ENCODE measurements at regions not wholly inside any gene's neighbourhood (a gene's known extent, or its start where the extent isn't known, plus 50 kb on each side); places are given as distances from the start of the nearest gene placed in this dataset.
"Not testable (repeated sequence)": the region's sequence is repeated elsewhere in the genome, so short reads cannot be mapped to it uniquely, and the experiment has no call there.

DNA sequence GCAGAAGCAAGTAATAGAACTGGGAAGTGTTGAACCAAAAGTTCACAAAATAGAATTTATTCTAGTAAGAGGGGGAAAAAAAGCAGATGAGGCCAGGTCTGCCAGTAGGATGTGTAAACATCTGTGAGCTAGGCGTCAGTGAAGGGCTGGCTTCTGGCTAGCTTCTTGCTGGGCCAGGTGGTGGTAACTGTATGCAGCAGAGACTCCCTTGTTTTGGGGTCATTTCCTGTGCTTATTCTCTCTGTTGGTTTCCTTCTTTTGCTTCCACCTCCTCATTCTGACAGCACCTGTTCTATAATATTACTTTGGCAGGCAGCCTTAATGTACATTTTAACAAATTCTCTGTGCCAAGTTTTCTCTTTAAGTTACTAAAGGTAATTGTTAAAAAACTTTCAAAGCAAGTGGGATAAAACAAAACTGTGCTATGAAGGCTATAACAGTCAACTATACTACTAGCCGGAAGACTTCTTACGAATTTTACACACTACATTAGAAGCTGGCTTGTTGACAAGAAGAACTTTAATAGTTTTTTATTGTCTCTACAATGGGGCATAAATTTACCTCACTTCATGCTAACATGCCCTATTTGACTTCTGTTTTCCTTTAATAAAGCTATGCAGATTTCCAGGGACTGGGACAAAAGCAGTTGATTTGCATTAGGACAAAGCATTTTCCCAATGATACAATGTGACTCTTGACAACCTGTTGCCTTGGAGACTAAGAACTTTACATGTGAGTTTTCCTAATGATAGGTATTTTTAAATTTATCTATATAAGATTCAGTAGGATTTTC lies 318.8 kb upstream of the NAALADL2 start:
- no peak for DNase-seq

GRCh38 chr3:174541708-174542315 lies 317.3 kb upstream of the NAALADL2 start:
- DNase-seq: no peak

GRCh38 chr3:174547801-174548435 lies 311.2 kb upstream of the NAALADL2 start:
- no peak for DNase-seq

DNA sequence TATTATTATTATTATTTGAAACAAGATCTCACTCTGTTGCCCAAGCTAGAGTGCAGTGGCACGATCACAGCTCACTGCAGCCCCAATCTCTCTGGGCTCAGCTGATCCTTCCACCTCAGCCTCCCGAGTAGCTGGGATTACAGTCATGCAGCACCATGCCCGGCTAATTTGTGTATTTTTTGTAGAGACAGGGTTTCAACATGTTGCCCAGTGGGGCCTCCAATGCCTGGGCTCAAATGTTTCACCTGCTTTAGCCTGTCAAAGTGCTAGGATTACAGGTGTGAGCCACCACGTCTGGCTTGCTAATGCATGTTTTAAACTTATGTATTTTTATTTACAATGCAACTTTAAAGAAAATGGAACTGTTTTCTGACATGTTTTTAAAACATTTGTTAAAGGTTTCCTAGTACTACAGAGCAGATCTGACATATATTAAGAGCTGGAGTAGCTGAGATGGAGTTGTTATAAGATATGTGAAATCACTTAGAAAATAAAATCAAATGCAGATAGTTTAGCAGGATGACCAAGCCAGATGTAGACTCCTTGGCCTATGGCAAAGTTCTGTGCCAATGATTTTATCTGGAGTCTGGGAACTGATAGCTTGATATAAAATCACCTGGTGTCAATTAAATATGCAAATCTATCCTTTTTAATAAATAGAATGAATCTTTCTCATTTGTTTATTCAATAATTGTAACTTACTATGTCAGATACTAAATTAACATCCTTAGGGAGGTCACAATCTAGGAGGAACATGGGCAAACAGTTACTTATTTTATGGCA lies 310.1 kb upstream of the NAALADL2 start:
- DNase-seq: no peak

DNA sequence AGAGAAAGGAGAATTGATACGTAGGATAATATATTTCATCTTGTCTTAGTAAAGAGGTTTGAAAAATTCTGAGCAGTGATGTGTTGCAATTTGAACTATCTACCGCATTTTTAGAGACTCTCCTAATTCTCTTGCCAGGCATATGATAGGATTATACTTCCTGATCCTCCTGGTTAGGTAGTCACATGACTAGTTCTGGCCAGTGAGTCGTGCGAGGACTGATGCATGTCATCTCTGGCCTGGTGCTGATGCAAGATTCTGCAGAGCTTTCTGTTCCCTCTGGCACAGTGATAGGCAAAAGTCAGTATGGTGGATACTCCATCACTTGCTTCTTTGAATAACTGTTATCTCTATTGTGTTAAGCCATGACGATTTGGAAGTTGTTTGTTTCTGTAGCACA lies 277.6 kb upstream of the NAALADL2 start:
- no peak for DNase-seq

DNA sequence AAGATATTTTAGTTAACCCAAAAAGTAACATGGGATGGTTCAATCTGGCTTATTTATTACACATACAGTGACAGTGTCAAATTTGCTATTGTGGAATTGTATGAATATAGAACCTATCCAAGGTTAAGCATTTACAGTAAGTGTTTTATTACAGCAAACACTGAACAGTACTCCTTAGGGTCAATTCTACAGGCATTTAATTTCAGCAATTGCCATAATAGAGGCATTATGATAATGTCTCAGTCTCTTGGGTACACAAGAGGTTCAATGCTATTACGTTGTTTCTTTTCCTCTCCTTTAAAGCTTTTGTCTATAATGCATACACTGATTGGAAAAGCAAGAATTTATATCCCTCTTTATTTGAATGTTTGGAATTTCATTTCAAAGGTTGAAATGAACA lies 275.7 kb upstream of the NAALADL2 start:
- DNase-seq: no peak

- DNase-seq: not testable (repeated sequence)
Observed at GRCh38 chr3:174587137-174587536, 272.0 kb upstream of the NAALADL2 start.

DNA sequence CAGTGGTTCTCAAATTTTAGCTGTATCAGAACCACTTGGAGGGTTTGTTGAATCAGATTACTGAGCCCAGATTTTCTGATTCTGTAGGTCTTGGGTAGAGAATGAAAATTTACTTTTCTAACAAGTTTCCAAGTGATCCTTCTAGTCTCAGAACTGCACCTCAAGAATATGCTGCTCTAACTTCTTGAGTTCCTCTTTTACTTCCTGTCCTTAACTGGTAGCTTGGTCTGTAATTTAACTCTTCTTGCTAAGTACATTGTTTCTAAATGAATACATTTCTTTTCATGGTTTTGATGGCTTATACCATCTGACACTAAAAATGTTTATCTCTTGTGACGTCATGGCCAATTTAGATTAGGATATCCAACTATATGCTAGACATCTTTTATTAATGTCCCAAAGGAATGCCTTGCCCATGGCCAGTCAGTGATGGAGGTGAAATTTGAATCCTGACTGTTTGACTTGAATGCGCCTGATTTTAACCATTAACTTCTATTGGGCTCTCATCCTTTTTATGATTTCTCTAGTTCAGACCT lies 262.6 kb upstream of the NAALADL2 start:
- DNase-seq: no peak

- peak; percentile 41 for DNase-seq
Observed at GRCh38 chr3:174598885-174599439, 260.2 kb upstream of the NAALADL2 start.

DNA sequence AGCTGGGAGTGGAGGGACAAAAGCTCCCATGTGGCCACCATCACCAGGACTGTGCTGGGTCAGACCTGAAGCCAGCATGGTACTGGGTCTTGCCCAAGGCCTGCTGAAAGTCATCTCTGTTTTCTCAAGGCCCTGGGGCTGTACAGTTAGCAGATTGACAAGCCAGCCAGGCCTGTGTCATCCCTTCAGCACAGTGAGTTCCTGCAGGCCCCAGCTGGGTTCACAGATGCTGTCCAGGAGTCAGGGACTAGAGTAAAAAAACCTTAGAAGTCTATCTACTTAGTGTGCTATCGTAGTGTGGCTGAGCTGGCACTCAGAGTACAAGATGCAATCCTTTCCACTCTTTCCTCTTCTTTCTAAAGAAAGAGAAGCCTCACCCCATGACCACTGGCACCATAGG lies 246.0 kb upstream of the NAALADL2 start:
- DNase-seq: no peak

DNA sequence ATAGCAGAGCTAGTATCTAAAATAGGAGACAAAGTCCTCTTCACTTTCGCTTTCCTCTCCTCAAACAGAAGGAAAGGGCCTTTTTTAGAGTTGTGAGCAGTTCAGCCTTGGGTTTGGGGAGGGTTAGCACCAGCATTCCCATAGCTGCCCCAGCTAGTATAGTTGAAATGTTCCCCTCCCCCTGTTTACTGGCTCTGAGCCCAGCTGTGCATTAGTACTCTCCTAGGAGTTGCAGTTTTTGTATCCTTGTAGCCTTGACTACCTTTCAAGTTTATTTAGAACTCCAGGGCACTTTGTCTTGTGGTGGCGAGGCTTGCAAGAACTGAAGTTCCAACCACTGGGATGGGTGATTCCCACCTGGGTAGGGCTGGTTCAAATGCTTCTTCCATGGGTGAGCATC lies 245.1 kb upstream of the NAALADL2 start:
- DNase-seq: no peak

DNA sequence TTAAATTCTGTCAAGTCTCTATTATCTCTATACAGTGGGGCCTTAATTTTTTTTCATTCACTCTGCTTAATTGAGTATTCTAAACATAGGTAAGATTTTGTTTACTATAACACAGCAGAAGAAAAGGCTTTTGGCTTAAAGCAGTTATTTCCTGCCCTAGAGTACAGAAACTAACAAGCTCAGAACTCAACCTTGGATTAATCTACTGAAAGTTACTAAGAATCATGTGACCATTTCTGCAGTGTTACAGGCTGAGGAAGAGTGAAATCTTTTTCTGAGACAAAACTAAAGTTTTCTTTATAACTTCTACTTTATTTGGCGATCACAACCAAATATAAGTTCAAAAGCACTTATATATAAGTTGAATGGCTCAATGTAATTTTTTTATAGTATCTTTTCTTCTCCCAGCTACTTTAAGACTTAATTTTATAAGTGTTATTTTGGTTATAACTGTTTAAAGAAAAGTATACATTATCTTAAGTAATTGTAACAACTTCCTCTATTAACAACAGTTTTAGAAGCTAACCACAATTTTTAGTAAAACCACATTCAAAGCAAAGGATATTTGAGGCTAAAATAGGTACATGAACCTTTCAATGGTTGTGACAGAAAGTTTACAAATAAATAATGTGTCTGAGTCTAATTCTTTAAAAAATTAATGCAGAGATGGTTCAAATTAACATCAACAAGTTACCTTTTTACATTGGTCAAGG lies 240.6 kb upstream of the NAALADL2 start:
- DNase-seq: no peak

DNA sequence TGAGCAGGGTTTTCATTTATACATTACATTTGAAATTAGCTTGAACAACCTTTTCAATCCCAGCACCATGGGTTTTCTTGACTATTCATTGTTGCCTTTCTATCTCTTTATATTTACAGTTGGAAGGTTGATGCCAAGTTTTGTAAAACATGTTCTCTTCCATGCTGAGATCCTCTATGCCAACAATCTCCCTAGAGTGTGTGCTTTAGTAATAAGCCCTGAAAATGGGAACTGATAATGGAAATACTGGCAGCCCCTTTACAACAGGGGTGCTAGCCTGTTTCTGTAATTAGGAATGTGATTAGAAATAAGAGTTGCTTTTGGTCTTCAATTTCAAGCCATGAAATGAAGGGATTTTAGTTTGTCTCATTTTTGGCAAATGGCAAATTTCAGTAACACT lies 239.9 kb upstream of the NAALADL2 start:
- no peak for DNase-seq

DNA sequence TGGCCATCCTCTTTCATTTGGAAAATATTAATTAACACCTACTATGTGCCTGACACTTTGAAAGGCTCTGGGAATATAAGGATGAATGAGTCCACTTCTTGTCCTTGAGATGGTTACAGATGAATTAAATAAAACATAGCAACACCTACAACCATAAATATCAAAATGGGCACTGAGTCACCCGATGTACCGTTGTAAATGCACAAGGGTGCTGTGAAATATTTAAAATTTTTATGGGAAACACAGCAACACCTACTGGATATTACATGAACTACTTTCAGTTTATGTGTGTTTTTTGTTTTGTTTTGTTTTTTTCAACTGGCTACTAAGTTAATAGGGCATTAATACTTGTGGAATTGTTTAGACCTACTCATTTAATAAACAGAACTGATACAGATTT lies 239.0 kb upstream of the NAALADL2 start:
- DNase-seq: no peak

- DNase-seq: no peak
Observed at GRCh38 chr3:174620855-174621472, 238.2 kb upstream of the NAALADL2 start.

DNA sequence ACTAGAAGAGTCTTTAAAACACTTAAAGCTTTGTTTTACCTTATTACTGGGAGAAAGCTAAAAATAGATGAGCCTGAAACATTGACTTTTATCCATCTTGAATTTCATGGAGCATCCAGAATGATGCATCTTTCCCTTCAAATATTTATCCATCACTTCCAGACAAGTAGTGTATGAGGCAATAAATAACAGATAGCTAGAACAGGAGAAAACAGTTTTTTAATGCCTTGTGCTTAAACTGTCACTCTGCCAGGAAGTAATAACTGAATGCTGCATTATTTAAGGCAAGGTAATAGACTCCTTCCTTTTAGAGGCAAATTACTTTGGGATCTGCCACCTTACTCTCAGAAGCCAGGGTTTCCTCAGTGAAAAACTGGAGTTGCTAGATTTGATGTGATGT lies 225.8 kb upstream of the NAALADL2 start:
- no peak for DNase-seq

- DNase-seq: no peak
Observed at GRCh38 chr3:174636451-174636850, 222.7 kb upstream of the NAALADL2 start.

DNA sequence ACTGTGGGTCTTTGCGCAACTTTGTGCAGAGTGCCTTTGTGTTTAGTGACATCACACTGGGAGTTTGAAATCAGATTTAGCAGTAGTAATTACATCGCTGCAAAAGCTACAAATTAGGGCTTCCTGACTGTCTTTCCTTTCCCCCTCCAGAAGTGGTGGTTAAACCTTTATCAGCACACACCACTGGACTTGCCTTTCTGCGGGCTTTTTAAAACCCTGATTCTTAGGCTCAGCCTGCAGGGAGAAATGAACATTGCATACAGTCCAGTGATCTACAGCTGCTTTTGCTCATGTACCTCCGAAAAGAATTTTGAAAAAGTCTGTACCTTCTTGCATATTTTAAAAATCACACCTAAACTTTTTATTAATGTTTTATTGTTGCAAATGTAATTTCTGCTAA lies 219.7 kb upstream of the NAALADL2 start:
- no peak for DNase-seq

GRCh38 chr3:174639970-174640369 lies 219.2 kb upstream of the NAALADL2 start:
- DNase-seq: no peak

DNA sequence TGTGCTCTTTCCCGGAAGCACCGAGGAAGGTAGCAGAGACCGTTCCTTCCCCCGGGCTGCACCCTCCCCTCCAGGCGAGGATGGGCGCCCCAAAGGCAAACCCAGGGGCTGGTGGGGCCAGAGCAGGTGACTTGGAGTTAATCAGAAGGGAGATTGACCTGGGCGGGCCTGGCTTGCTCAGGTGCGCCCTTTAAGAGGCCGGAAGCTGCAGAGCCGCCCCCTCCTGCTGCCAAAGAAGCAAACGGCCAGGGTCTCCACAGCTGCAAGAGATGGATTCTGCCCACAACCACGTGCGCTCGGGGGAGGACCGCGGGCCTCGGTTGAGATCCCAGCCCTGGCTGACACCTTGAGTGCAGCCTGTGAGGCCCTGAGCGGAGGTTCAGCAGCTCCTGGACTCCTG lies 218.2 kb upstream of the NAALADL2 start:
- no peak for DNase-seq

DNA sequence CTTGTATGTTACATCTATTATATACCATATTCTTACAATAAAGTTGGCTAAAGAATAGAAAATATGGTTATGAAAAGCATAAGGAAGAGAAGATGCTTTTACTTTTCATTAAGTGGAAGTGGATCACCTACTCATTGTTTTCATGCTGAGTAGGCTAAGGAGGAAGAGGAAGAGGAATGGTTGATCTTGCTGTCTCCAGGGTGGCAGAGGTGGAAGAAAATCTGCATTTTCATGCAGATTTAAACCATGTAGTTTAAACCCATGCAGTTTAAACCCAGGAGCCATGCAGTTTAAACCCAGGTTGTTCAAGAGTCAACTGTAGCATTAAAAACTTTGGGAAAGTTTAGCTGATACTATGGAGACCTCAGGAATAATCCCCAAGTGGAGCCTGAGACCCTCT lies 214.8 kb upstream of the NAALADL2 start:
- DNase-seq: no peak
